ENCODE measurements at regions not wholly inside any gene's neighbourhood (a gene's known extent, or its start where the extent isn't known, plus 50 kb on each side); places are given as distances from the start of the nearest gene placed in this dataset.
A peak's percentile ranks its signal among the peaks of the same experiment; 100 is the strongest.

GRCh38 chr2:33900610-33901009 lies 301.5 kb upstream of the FAM98A start:
- DNase-seq (ENCODE audit: low read depth in 2 of 3, low spot score in 2 of 3): no peak

GRCh38 chr2:33897741-33898140 lies 298.6 kb upstream of the FAM98A start:
- peak in 1 of 3 donors; percentile 53 for DNase-seq (ENCODE audit: low read depth in 2 of 3, low spot score in 2 of 3)

- DNase-seq (ENCODE audit: low read depth in 2 of 3, low spot score in 2 of 3): no peak
These were observed 294.7 kb upstream of the FAM98A start for GRCh38 chr2:33893824-33894223.

- no peak for DNase-seq (ENCODE audit: low read depth in 2 of 3, low spot score in 2 of 3)
These were observed 292.5 kb upstream of the FAM98A start for GRCh38 chr2:33891616-33892015.

GRCh38 chr2:33890686-33891085 lies 291.6 kb upstream of the FAM98A start:
- no peak for DNase-seq (ENCODE audit: low read depth in 2 of 3, low spot score in 2 of 3)

- DNase-seq (ENCODE audit: low read depth in 2 of 3, low spot score in 2 of 3): no peak
These were observed 278.4 kb upstream of the FAM98A start for GRCh38 chr2:33877348-33878016.

GRCh38 chr2:33873076-33873605 lies 274.0 kb upstream of the FAM98A start:
- DNase-seq (ENCODE audit: low read depth in 2 of 3, low spot score in 2 of 3): peak in 2 of 3 donors; percentile 57 to 78

- peak in 1 of 3 donors; percentile 8 for DNase-seq (ENCODE audit: low read depth in 2 of 3, low spot score in 2 of 3)
These were observed 260.8 kb upstream of the FAM98A start for GRCh38 chr2:33859811-33860461.

- DNase-seq (ENCODE audit: low read depth in 2 of 3, low spot score in 2 of 3): peak in 2 of 3 donors; percentile 28 to 39
These were observed 260.1 kb upstream of the FAM98A start for GRCh38 chr2:33859176-33859575.

- no peak for DNase-seq (ENCODE audit: low read depth in 2 of 3, low spot score in 2 of 3)
These were observed 249.4 kb upstream of the FAM98A start for GRCh38 chr2:33848486-33848885.

GRCh38 chr2:33839791-33840190 lies 240.7 kb upstream of the FAM98A start:
- no peak for DNase-seq (ENCODE audit: low read depth in 2 of 3, low spot score in 2 of 3)

GRCh38 chr2:33836628-33837027 lies 237.5 kb upstream of the FAM98A start:
- no peak for DNase-seq (ENCODE audit: low read depth in 2 of 3, low spot score in 2 of 3)

GRCh38 chr2:33835911-33836310 lies 236.8 kb upstream of the FAM98A start:
- DNase-seq (ENCODE audit: low read depth in 2 of 3, low spot score in 2 of 3): no peak

GRCh38 chr2:33822964-33823363 lies 223.9 kb upstream of the FAM98A start:
- no peak for DNase-seq (ENCODE audit: low read depth in 2 of 3, low spot score in 2 of 3)

GRCh38 chr2:33812707-33813106 lies 213.6 kb upstream of the FAM98A start:
- DNase-seq (ENCODE audit: low read depth in 2 of 3, low spot score in 2 of 3): no peak

- DNase-seq (ENCODE audit: low read depth in 2 of 3, low spot score in 2 of 3): no peak
These were observed 211.1 kb upstream of the FAM98A start for GRCh38 chr2:33810046-33810835.

GRCh38 chr2:33806041-33806440 lies 206.9 kb upstream of the FAM98A start:
- DNase-seq (ENCODE audit: low read depth in 2 of 3, low spot score in 2 of 3): no peak

GRCh38 chr2:33804155-33804554 lies 205.1 kb upstream of the FAM98A start:
- DNase-seq (ENCODE audit: low read depth in 2 of 3, low spot score in 2 of 3): peak in 1 of 3 donors; percentile 2

- DNase-seq (ENCODE audit: low read depth in 2 of 3, low spot score in 2 of 3): no peak
These were observed 197.4 kb upstream of the FAM98A start for GRCh38 chr2:33796511-33796910.

- DNase-seq (ENCODE audit: low read depth in 2 of 3, low spot score in 2 of 3): no peak
These were observed 192.5 kb upstream of the FAM98A start for GRCh38 chr2:33791625-33792024.

- no peak for DNase-seq (ENCODE audit: low read depth in 2 of 3, low spot score in 2 of 3)
These were observed 188.9 kb upstream of the FAM98A start for GRCh38 chr2:33788044-33788443.
